PC-9 (cell line): ENCODE measurements at regions not wholly inside any gene's neighbourhood (a gene's known extent, or its start where the extent isn't known, plus 50 kb on each side); places are given as distances from the start of the nearest gene placed in this dataset.
"Not testable (repeated sequence)": the region's sequence is repeated elsewhere in the genome, so short reads cannot be mapped to it uniquely, and the experiment has no call there.

Source experiments
- BruUV-seq: library from RNA; stranded (reverse); fragments of 400-500 nt; replicated peaks from 2 replicates; lab custom pipeline; 2021; lab: Mats Ljungman, UMichigan
- CTCF ChIA-PET: fragments of 300-600 bp; sonication (Branson Sonifier 250); formaldehyde crosslinking; loops from one replicate; lab custom pipeline; 2022; ENCODE audit warnings: antibody characterized with exemption; lab: Charles Lee
- POLR2A ChIA-PET: fragments of 300-600 bp; sonication (Branson Sonifier 250); formaldehyde crosslinking; loops from one replicate; lab custom pipeline; 2022; ENCODE audit warnings: antibody characterized with exemption; ENCODE audit not compliant: unreplicated experiment; lab: Charles Lee
- DNase-seq, 2 experiments: peaks; one replicate each; pipeline versions ENCODE4 v3.0.0 to v3.0.0-alpha.2; 2015 to 2022; ENCODE audit warnings: mixed read lengths in 1 of 2
- H2AFZ ChIP-seq: fragments of 200-600 bp; sonication (generic); 2 replicates; pipeline ENCODE4 v1.8.1; 2017; ENCODE audit warnings: antibody characterized with exemption
- H3F3A ChIP-seq: fragments of 200-600 bp; sonication (generic); 2 replicates; pipeline ENCODE4 v1.8.1; 2017; ENCODE audit warnings: antibody characterized with exemption, mild to moderate bottlenecking, low read depth; ENCODE audit not compliant: insufficient read depth
- H3K27ac ChIP-seq: fragments of 200-600 bp; sonication (generic); 2 replicates; pipeline ENCODE4 v1.6.1; 2016; ENCODE audit warnings: mixed run types
- H3K27me3 ChIP-seq: fragments of 200-600 bp; sonication (generic); 2 replicates; pipeline ENCODE4 v1.6.1; 2016; ENCODE audit warnings: low read depth, mixed run types; ENCODE audit not compliant: insufficient read depth
- H3K36me3 ChIP-seq: fragments of 200-600 bp; sonication (generic); 2 replicates; pipeline ENCODE4 v1.6.1; 2016; ENCODE audit warnings: low read depth, mixed run types
- H3K4me1 ChIP-seq: fragments of 200-600 bp; sonication (generic); replicated peaks from 2 replicates; pipeline ENCODE4 v1.6.1; 2016; ENCODE audit warnings: mixed run types; ENCODE audit not compliant: insufficient read depth
- H3K4me2 ChIP-seq: fragments of 200-600 bp; sonication (generic); 2 replicates; pipeline ENCODE4 v1.6.1; 2017; ENCODE audit warnings: mixed run types
- H3K4me3 ChIP-seq: fragments of 200-600 bp; sonication (generic); 2 replicates; pipeline ENCODE4 v1.6.1; 2016; ENCODE audit warnings: mixed run types
- H3K79me2 ChIP-seq: fragments of 200-600 bp; sonication (generic); 2 replicates; pipeline ENCODE4 v1.6.1; 2017; ENCODE audit warnings: low read depth, mixed run types
- H3K9me2 ChIP-seq: fragments of 200-600 bp; sonication (generic); 2 replicates; pipeline ENCODE4 v1.8.1; 2017; ENCODE audit warnings: mild to moderate bottlenecking; ENCODE audit not compliant: insufficient read depth
- H3K9me3 ChIP-seq: fragments of 200-600 bp; sonication (generic); 2 replicates; pipeline ENCODE4 v1.8.1; 2016; ENCODE audit warnings: low read depth; ENCODE audit not compliant: insufficient read depth
- H4K20me1 ChIP-seq: fragments of 200-600 bp; sonication (generic); 2 replicates; pipeline ENCODE4 v1.8.1; 2017; ENCODE audit not compliant: insufficient read depth
- CTCF ChIP-seq: fragments of 200-600 bp; sonication (generic); conservative IDR thresholded peaks from 2 replicates; pipeline ENCODE4 v1.6.1; 2017; ENCODE audit warnings: mixed run types, antibody characterized with exemption, mild to moderate bottlenecking, moderate library complexity
- EZH2 ChIP-seq: fragments of 200-600 bp; sonication (generic); IDR thresholded peaks from 2 replicates; pipeline ENCODE4 v1.8.0; 2017; ENCODE audit warnings: antibody characterized with exemption, low read depth
- intact Hi-C: fragments of 100-400 bp; cut with micrococcal nuclease; formaldehyde crosslinking; loops from one replicate; pipeline ENCODE4 v1.10.0; 2022; ENCODE audit not compliant: unreplicated experiment

- POLR2A ChIA-PET, result no interaction called here
- no peak for DNase-seq
- intact Hi-C loops, result no loop called here
Measured at GRCh38 chr12:83700838-83701237, 1014.1 kb downstream of the TMTC2 start.

GRCh38 chr12:83696311-83696710 is 1009.6 kb downstream of the TMTC2 start:
- CTCF ChIA-PET, H3K27ac ChIP-seq, H3K27me3 ChIP-seq, H3K79me2 ChIP-seq, H3K9me2 ChIP-seq, H3K4me3 ChIP-seq, H3K9me3 ChIP-seq, H2AFZ ChIP-seq, POLR2A ChIA-PET, H4K20me1 ChIP-seq, H3K4me1 ChIP-seq, H3K4me2 ChIP-seq, intact Hi-C loops, BruUV-seq, H3F3A ChIP-seq, H3K36me3 ChIP-seq, DNase-seq: not testable (repeated sequence)

More at GRCh38 chr12:83700838-83701237, 1014.1 kb downstream of the TMTC2 start:
- H2AFZ ChIP-seq, result no peak overlapping the region
- no peaks in the 10 kb centered on the region for H3K36me3 ChIP-seq
- H3K27me3 ChIP-seq, result no peaks in the 10 kb centered on the region
- H4K20me1 ChIP-seq, result no peaks in the 10 kb centered on the region
- TF ChIP-seq CTCF, result no peak
- no peak for TF ChIP-seq EZH2
- no peak overlapping the region for H3K27ac ChIP-seq
- H3F3A ChIP-seq, result no peaks in the 10 kb centered on the region
- CTCF ChIA-PET, result no interaction called here
- H3K4me1 ChIP-seq, result no peaks in the 10 kb centered on the region
- H3K4me2 ChIP-seq, result no peak overlapping the region
- H3K9me3 ChIP-seq, result no peaks in the 10 kb centered on the region
- H3K79me2 ChIP-seq, result no peaks in the 10 kb centered on the region
- H3K4me3 ChIP-seq, result no peak overlapping the region
- no peaks in the 10 kb centered on the region; the same call in 1 of the 2 replicates for H3K9me2 ChIP-seq
- BruUV-seq, result no TSS peak

DNA sequence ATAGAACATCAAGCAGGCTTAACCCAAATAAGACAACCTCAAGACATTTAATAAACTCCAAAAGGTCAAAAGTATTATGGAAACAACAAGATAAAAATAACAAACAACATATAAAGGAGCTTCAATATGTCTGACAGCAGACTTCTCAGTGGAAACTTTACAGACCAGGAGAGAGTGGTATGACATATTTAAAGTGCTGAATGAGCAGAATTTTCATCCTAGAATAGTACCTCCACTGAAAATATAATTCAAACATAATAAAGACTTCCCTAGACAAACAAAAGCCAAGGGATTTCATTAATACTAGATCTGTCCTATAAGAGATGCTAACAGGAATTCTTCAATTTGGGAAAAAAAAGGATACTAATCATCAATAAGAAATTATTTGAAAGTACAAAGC is 1005.0 kb downstream of the TMTC2 start:
- Histone ChIP-seq H3K9me3 (no peaks in the 10 kb centered on the region), H3K79me2 (no peaks in the 10 kb centered on the region), H2AFZ (no peak overlapping the region), H3K4me3 (no peak overlapping the region), H3K4me1 (no peaks in the 10 kb centered on the region), H3K27me3 (no peaks in the 10 kb centered on the region), H3K4me2 (no peak overlapping the region), H4K20me1 (no peaks in the 10 kb centered on the region), H3K9me2 (no peaks in the 10 kb centered on the region), H3K36me3 (no peaks in the 10 kb centered on the region), H3K27ac (no peak overlapping the region), H3F3A (no peaks in the 10 kb centered on the region)
- DNase-seq, result no peak
- no peak for TF ChIP-seq EZH2
- TF ChIP-seq CTCF, result no peak
- ChIA-PET CTCF (no interaction called here), POLR2A (interaction anchor here (0.6 kb wide), 1 partner anchor 1224 kb away, joined by 3 read pairs; no protein-coding TSS in a partner anchor)
- no TSS peak for BruUV-seq
- intact Hi-C loops, result no loop called here

- no peaks in the 10 kb centered on the region for H3K36me3 ChIP-seq
- no peak for TF ChIP-seq CTCF
- no peak for TF ChIP-seq EZH2
- BruUV-seq, result no TSS peak
- H3F3A ChIP-seq, result no peaks in the 10 kb centered on the region
- no peaks in the 10 kb centered on the region for H3K9me2 ChIP-seq
- no peaks in the 10 kb centered on the region for H3K79me2 ChIP-seq
- H3K27ac ChIP-seq, result no peak overlapping the region
- ChIA-PET CTCF (no interaction called here), POLR2A (no interaction called here)
- no peak overlapping the region for H3K4me3 ChIP-seq
- H3K27me3 ChIP-seq, result no peaks in the 10 kb centered on the region
- H3K4me2 ChIP-seq, result no peak overlapping the region
- intact Hi-C loops, result no loop called here
- H4K20me1 ChIP-seq, result no peaks in the 10 kb centered on the region
- no peak overlapping the region for H2AFZ ChIP-seq
- H3K9me3 ChIP-seq, result no peaks in the 10 kb centered on the region
- DNase-seq, result no peak
- H3K4me1 ChIP-seq, result no peaks in the 10 kb centered on the region
Measured at GRCh38 chr12:83690465-83690864, 1003.8 kb downstream of the TMTC2 start.
